ENCODE measurements at regions not wholly inside any gene's neighbourhood (a gene's known extent, or its start where the extent isn't known, plus 50 kb on each side); places are given as distances from the start of the nearest gene placed in this dataset.
A peak's percentile ranks its signal among the peaks of the same experiment; 100 is the strongest.

- Mint-ChIP-seq H3K27me3 (ENCODE audit: low read depth) (peaks cover 32% of the 10 kb centered on the region), H3K4me3 (no peak overlapping the region), H3K9me3 (no peaks in the 10 kb centered on the region), H3K36me3 (ENCODE audit: low read depth) (no peaks in the 10 kb centered on the region), H3K4me1 (ENCODE audit: low read depth) (peaks cover 4% of the 10 kb centered on the region), H3K27ac (no peak overlapping the region)
Measured at GRCh38 chr10:6964543-6964942, 384.5 kb upstream of the PRKCQ start.

- H3K4me3 Mint-ChIP-seq = no peak overlapping the region
- H3K9me3 Mint-ChIP-seq = no peaks in the 10 kb centered on the region
- peaks cover 19% of the 10 kb centered on the region for H3K27me3 Mint-ChIP-seq (ENCODE audit: low read depth)
- H3K4me1 Mint-ChIP-seq (ENCODE audit: low read depth) = peaks cover 13% of the 10 kb centered on the region
- no peaks in the 10 kb centered on the region for H3K36me3 Mint-ChIP-seq (ENCODE audit: low read depth)
- no peak overlapping the region for H3K27ac Mint-ChIP-seq
Measured at GRCh38 chr10:6962576-6962975, 382.5 kb upstream of the PRKCQ start.

GRCh38 chr10:6958711-6959110 is 378.6 kb upstream of the PRKCQ start:
- H3K4me1 Mint-ChIP-seq (ENCODE audit: low read depth) = peaks cover 13% of the 10 kb centered on the region

GRCh38 chr10:6958254-6958653 is 378.2 kb upstream of the PRKCQ start:
- no peak overlapping the region for H3K27ac Mint-ChIP-seq
- no peaks in the 10 kb centered on the region for H3K9me3 Mint-ChIP-seq
- H3K4me1 Mint-ChIP-seq (ENCODE audit: low read depth) = peaks cover 13% of the 10 kb centered on the region
- no peak overlapping the region for H3K4me3 Mint-ChIP-seq
- H3K36me3 Mint-ChIP-seq (ENCODE audit: low read depth) = no peaks in the 10 kb centered on the region
- peaks cover 5% of the 10 kb centered on the region for H3K27me3 Mint-ChIP-seq (ENCODE audit: low read depth)

More at GRCh38 chr10:6958711-6959110, 378.6 kb upstream of the PRKCQ start:
- H3K4me3 Mint-ChIP-seq = no peak overlapping the region
- no peak overlapping the region for H3K27ac Mint-ChIP-seq
- H3K9me3 Mint-ChIP-seq = no peaks in the 10 kb centered on the region
- H3K36me3 Mint-ChIP-seq (ENCODE audit: low read depth) = no peaks in the 10 kb centered on the region
- peaks cover 5% of the 10 kb centered on the region for H3K27me3 Mint-ChIP-seq (ENCODE audit: low read depth)

GRCh38 chr10:6957851-6958250 is 377.8 kb upstream of the PRKCQ start:
- Mint-ChIP-seq H3K27me3 (ENCODE audit: low read depth) (peaks cover 5% of the 10 kb centered on the region), H3K9me3 (no peaks in the 10 kb centered on the region), H3K36me3 (ENCODE audit: low read depth) (no peaks in the 10 kb centered on the region)

GRCh38 chr10:6956562-6956961 is 376.5 kb upstream of the PRKCQ start:
- H3K4me1 Mint-ChIP-seq (ENCODE audit: low read depth) = peaks cover 13% of the 10 kb centered on the region
- no peak overlapping the region for H3K4me3 Mint-ChIP-seq
- H3K27ac Mint-ChIP-seq = no peak overlapping the region
- H3K9me3 Mint-ChIP-seq = no peaks in the 10 kb centered on the region
- peaks cover 5% of the 10 kb centered on the region for H3K27me3 Mint-ChIP-seq (ENCODE audit: low read depth)
- H3K36me3 Mint-ChIP-seq (ENCODE audit: low read depth) = no peaks in the 10 kb centered on the region

More at GRCh38 chr10:6957851-6958250, 377.8 kb upstream of the PRKCQ start:
- peaks cover 13% of the 10 kb centered on the region for H3K4me1 Mint-ChIP-seq (ENCODE audit: low read depth)
- no peak overlapping the region for H3K4me3 Mint-ChIP-seq
- no peak overlapping the region for H3K27ac Mint-ChIP-seq

- H3K9me3 Mint-ChIP-seq = no peaks in the 10 kb centered on the region
- peaks cover 3% of the 10 kb centered on the region for H3K4me1 Mint-ChIP-seq (ENCODE audit: low read depth)
- H3K4me3 Mint-ChIP-seq = no peak overlapping the region
- no peak overlapping the region for H3K27ac Mint-ChIP-seq
- H3K36me3 Mint-ChIP-seq (ENCODE audit: low read depth) = no peaks in the 10 kb centered on the region
- H3K27me3 Mint-ChIP-seq (ENCODE audit: low read depth) = peaks cover 9% of the 10 kb centered on the region
Measured at GRCh38 chr10:6953271-6953801, 373.3 kb upstream of the PRKCQ start.

- Mint-ChIP-seq H3K27me3 (ENCODE audit: low read depth) (peaks cover 9% of the 10 kb centered on the region), H3K4me3 (no peak overlapping the region), H3K4me1 (ENCODE audit: low read depth) (no peaks in the 10 kb centered on the region), H3K27ac (no peak overlapping the region), H3K9me3 (no peaks in the 10 kb centered on the region), H3K36me3 (ENCODE audit: low read depth) (no peaks in the 10 kb centered on the region)
Measured at GRCh38 chr10:6951732-6952131, 371.7 kb upstream of the PRKCQ start.

GRCh38 chr10:6950133-6950532 is 370.1 kb upstream of the PRKCQ start:
- H3K9me3 Mint-ChIP-seq = no peaks in the 10 kb centered on the region
- H3K27me3 Mint-ChIP-seq (ENCODE audit: low read depth) = peaks cover 9% of the 10 kb centered on the region
- no peak overlapping the region for H3K27ac Mint-ChIP-seq
- no peak overlapping the region for H3K4me3 Mint-ChIP-seq
- H3K36me3 Mint-ChIP-seq (ENCODE audit: low read depth) = no peaks in the 10 kb centered on the region
- H3K4me1 Mint-ChIP-seq (ENCODE audit: low read depth) = no peaks in the 10 kb centered on the region

- Mint-ChIP-seq H3K4me3 (no peak overlapping the region), H3K4me1 (ENCODE audit: low read depth) (no peaks in the 10 kb centered on the region), H3K27me3 (ENCODE audit: low read depth) (peaks cover 28% of the 10 kb centered on the region), H3K36me3 (ENCODE audit: low read depth) (no peaks in the 10 kb centered on the region), H3K27ac (no peak overlapping the region), H3K9me3 (no peaks in the 10 kb centered on the region)
Measured at GRCh38 chr10:6944436-6944835, 364.4 kb upstream of the PRKCQ start.

- Mint-ChIP-seq H3K4me3 (no peak overlapping the region), H3K9me3 (peaks cover 8% of the 10 kb centered on the region), H3K27me3 (ENCODE audit: low read depth) (peaks cover 29% of the 10 kb centered on the region), H3K36me3 (ENCODE audit: low read depth) (no peaks in the 10 kb centered on the region), H3K27ac (no peak overlapping the region), H3K4me1 (ENCODE audit: low read depth) (no peaks in the 10 kb centered on the region)
Measured at GRCh38 chr10:6938384-6938783, 358.3 kb upstream of the PRKCQ start.

GRCh38 chr10:6936931-6937330 is 356.9 kb upstream of the PRKCQ start:
- no peaks in the 10 kb centered on the region for H3K4me1 Mint-ChIP-seq (ENCODE audit: low read depth)
- no peak overlapping the region for H3K4me3 Mint-ChIP-seq
- H3K27me3 Mint-ChIP-seq (ENCODE audit: low read depth) = peaks cover 25% of the 10 kb centered on the region
- no peak overlapping the region for H3K27ac Mint-ChIP-seq
- no peaks in the 10 kb centered on the region for H3K36me3 Mint-ChIP-seq (ENCODE audit: low read depth)
- H3K9me3 Mint-ChIP-seq = peaks cover 8% of the 10 kb centered on the region

- H3K4me3 Mint-ChIP-seq = no peak overlapping the region
- H3K27ac Mint-ChIP-seq = peak overlapping the region; percentile 41
- H3K9me3 Mint-ChIP-seq = no peaks in the 10 kb centered on the region
- no peaks in the 10 kb centered on the region for H3K27me3 Mint-ChIP-seq (ENCODE audit: low read depth)
- H3K36me3 Mint-ChIP-seq (ENCODE audit: low read depth) = peaks cover 13% of the 10 kb centered on the region
- peaks cover 39% of the 10 kb centered on the region for H3K4me1 Mint-ChIP-seq (ENCODE audit: low read depth)
Measured at GRCh38 chr10:6929148-6929830, 349.2 kb upstream of the PRKCQ start.

GRCh38 chr10:6928586-6928985 is 348.5 kb upstream of the PRKCQ start:
- Mint-ChIP-seq H3K27ac (peak overlapping the region; percentile 99), H3K9me3 (no peaks in the 10 kb centered on the region), H3K36me3 (ENCODE audit: low read depth) (peaks cover 13% of the 10 kb centered on the region), H3K4me3 (peak overlapping the region; percentile 82), H3K4me1 (ENCODE audit: low read depth) (peaks cover 39% of the 10 kb centered on the region), H3K27me3 (ENCODE audit: low read depth) (no peaks in the 10 kb centered on the region)

GRCh38 chr10:6926971-6927370 is 346.9 kb upstream of the PRKCQ start:
- H3K4me3 Mint-ChIP-seq = peak overlapping the region; percentile 54
- peaks cover 13% of the 10 kb centered on the region for H3K36me3 Mint-ChIP-seq (ENCODE audit: low read depth)
- H3K9me3 Mint-ChIP-seq = no peaks in the 10 kb centered on the region
- H3K27ac Mint-ChIP-seq = peak overlapping the region; percentile 99
- no peaks in the 10 kb centered on the region for H3K27me3 Mint-ChIP-seq (ENCODE audit: low read depth)
- H3K4me1 Mint-ChIP-seq (ENCODE audit: low read depth) = peaks cover 39% of the 10 kb centered on the region
